ENCODE measurements at regions not wholly inside any gene's neighbourhood (a gene's known extent, or its start where the extent isn't known, plus 50 kb on each side); places are given as distances from the start of the nearest gene placed in this dataset.

DNA sequence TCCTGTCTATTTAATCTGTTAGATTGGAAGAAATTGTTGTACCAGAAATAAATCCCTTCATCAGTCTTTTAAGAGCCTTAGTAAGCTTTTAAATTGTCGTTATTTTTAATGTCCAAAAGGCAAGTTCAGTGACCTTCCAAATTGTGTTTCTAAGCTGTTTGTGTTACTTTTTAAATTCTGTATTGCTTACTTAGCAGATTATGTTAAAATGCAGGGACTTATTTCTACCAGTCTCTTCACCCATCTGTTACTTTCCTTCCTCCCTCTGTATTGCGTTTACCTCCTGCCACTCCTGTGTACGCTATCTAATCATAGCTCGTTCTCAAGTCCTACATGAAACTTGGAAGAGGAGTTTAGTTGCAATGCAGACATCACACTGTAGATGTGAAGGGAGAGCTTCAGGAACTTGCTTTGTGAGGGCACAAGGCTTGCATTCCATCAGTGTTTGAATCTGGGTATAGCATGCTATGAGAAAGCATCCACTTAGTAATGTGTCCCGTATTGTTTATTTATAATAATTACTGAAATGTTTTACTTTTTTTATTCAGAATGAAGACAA lies 406.5 kb upstream of the RGS6 start:
- TF ChIP-seq POLR2AphosphoS5 (IDR thresholded peaks at IDR 0.05) (no peak), EP300 (IDR thresholded peaks at IDR 0.05; ENCODE audit: low read depth) (no peak), POLR2A (IDR thresholded peaks at IDR 0.05) (no peak)
- TF ChIP-seq, protein P1, sequence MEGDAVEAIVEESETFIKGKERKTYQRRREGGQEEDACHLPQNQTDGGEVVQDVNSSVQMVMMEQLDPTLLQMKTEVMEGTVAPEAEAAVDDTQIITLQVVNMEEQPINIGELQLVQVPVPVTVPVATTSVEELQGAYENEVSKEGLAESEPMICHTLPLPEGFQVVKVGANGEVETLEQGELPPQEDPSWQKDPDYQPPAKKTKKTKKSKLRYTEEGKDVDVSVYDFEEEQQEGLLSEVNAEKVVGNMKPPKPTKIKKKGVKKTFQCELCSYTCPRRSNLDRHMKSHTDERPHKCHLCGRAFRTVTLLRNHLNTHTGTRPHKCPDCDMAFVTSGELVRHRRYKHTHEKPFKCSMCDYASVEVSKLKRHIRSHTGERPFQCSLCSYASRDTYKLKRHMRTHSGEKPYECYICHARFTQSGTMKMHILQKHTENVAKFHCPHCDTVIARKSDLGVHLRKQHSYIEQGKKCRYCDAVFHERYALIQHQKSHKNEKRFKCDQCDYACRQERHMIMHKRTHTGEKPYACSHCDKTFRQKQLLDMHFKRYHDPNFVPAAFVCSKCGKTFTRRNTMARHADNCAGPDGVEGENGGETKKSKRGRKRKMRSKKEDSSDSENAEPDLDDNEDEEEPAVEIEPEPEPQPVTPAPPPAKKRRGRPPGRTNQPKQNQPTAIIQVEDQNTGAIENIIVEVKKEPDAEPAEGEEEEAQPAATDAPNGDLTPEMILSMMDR (IDR thresholded peaks at IDR 0.05) = no peak

All from transverse colon (tissue), 4 donors.